GM18858 (cell line): ENCODE measurements at regions not wholly inside any gene's neighbourhood (a gene's known extent, or its start where the extent isn't known, plus 50 kb on each side); places are given as distances from the start of the nearest gene placed in this dataset.

ENCODE experiments used
- ATAC-seq: cut with Tn5 transposase; IDR thresholded peaks from one replicate; pipeline ENCODE4 v1.9.1; 2021; ENCODE audit not compliant: unreplicated experiment

DNA sequence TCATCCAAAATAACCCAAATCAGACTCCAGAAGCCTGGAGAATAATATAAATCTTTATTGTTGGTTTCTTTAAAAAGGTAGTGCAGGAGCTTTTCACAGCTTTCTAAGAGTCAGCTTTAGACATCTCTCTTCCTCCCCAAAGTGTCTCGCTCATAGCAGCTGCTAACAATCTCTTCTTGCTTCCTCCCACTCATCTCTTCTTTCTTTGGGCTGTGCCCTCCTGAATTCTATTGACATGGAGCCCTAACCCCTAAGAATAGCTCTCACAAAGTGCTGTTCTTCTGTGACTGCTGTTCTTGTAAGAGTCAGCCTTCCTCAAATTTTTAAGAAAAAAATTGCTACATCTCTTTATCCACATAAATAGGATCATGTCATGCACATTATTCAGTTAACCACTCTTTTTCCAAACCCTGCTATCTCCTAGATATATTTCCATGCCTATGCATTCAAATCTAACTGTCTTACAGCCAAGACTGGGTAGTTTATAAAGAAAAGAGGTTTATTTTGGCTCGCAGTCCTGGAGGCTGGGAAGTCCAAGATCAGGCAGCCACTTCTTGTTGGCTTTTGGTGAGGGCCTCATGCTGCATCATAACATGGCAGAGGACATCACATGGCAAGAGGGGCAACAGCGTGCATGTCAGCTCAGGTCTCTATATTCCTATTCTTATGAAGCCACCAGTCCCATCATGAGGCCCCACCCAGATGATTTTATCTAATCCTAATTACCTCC, 301.0 kb upstream of the POU3F1 start:
- no peak for ATAC-seq

DNA sequence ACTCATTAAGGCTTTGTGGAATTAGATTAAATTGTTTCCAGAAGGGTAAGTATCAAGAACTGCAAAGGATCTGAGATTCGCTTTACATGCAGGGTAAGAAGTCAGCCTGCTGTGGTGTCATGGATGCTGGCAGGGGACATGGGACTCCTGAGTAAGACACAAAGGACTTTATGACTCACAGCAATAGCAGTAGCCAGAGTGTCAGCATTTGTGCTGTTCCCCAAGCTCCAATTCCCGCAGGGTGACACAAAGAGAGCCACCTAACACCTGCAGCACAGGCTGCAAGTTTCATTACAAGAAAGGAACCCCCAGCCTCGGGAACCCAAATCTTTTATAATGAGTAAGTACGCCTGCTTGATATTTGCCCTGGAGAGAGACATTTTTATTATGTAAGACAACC, 298.1 kb upstream of the POU3F1 start:
- ATAC-seq, result no peak

DNA sequence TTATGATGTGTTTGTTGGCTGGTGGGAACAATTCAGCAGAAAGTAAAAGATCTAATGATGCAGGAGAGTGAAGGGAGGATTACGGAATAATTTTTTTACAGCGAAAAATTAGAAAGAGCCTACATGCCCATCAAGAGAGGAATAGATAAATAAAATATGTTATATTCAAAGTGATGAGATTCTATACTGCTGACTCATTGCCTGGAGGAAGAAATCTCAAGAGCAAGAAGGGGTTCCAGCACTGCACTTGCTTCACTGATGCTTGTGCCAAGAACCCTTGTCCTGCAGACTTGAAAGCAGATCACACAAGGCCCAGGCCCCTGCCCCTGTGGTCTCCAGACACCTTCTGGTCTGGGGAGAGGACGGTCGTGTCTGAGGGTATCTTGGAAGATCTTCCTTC, 295.1 kb upstream of the POU3F1 start:
- no peak for ATAC-seq

DNA sequence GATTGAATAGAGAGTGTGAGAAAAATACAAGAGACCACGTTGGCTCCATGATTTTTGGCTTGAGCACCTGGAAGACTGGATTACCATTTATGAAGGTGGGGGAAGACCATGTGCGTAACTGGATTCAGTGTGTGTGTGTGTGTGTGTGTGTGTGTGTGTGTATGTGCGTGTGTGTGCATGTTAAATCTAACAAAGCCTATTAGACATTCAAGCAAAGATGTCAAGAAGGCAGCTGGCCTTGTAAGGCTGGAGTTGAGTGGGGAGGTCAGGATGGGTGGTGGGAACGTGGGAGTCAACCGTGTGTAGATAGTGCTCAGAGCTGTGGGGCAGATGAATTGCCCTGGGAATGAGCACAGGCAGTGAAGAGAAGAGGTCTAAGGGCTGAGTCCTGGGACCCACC, 293.8 kb upstream of the POU3F1 start:
- no peak for ATAC-seq

DNA sequence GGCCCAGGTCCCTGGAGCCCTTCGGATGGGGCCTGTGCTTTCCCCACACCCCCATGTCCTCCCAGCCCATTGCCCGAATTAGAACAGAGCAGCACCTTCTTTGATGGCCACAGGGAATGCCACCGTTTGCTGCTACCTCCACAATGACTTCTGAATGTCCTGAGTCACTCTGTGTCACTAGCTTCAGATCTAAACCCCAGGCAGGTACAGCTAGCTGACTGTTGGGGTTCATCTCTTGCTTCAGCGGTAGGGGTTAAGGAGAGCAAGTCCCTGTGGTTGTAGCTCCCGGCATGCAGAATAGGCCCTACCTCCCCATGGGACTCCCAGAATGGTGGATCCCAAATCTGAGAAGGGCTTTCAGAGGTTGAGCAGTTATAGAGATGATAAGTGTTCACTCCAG, 291.1 kb upstream of the POU3F1 start:
- ATAC-seq, result no peak

DNA sequence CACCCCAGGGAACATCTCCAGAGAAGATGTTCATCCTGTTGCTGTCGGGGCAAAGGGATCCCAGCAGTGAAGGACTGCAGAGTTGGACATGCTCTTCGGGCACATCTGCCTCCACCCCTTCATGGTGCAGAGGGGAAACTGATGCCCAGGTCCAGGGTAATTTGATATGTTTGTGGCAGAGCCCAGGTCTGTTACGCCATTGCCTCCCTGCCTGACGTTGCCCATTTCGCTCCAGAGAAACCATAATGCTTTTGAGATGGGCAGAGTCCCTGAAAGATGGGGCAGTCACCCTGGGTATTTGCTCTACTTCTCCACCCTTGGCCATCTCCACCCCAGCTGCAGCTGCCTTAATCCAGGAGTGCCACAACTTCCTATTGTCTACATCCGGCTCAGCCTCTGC, 290.4 kb upstream of the POU3F1 start:
- ATAC-seq, result no peak

DNA sequence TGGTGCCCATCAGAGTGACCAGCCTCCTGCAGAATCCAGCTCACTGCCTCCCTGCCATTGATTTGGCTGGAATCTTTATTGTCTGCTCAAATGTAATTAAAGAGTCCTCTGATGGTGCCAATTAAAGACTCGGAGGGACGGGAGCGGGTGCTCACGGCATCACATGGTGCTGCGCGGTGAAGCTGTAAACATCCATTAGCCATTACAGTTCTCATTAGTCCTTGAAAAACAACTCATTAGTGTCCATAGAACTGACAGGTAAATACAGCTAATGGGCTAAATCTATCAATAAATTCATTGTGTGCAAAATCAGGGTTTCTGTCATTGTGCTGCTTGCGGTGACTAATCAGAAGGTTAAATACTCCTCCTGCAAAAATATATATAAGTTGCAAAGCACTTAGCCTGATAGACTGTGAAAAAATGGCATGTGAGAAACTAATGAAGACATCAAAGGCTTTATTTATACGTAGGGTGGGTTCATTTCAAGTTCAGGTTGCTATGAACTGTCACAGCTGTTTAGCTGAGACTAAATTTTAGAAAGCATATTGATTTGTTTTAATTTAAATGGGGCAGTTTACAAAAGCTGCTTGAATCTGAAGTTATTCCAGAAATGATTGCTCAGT, 289.8 kb upstream of the POU3F1 start:
- ATAC-seq, result no peak

DNA sequence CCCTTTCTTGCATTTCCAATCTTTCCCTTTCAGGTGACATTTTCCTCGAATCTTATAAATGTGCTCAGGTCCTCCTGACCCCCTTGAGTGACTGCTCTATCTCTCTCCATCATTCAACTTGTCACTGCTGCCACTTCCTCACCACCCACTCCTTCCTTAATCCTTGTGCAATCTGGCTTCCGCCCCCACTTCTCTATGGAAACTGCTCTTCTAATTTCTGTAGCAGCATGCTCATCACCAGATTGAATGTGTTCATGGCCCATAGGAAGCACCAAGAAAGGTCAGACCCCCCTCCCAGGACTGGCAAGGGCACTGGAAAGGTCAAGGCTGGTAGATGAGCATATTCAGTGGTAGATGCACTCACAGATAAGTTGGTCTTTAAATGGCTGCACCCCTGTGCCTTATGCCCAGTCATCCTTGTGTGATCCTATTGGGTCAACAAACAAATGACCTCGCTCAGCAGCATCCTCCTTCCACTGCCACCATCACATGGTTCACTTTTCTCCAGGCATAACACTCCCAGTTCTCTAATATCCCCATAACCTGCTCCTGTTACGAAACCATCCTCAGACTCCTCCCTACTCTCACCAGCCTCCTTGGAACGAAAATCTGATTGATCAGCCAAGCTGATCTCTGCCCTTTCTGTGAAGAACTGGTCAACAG, 288.5 kb upstream of the POU3F1 start:
- ATAC-seq, result no peak

DNA sequence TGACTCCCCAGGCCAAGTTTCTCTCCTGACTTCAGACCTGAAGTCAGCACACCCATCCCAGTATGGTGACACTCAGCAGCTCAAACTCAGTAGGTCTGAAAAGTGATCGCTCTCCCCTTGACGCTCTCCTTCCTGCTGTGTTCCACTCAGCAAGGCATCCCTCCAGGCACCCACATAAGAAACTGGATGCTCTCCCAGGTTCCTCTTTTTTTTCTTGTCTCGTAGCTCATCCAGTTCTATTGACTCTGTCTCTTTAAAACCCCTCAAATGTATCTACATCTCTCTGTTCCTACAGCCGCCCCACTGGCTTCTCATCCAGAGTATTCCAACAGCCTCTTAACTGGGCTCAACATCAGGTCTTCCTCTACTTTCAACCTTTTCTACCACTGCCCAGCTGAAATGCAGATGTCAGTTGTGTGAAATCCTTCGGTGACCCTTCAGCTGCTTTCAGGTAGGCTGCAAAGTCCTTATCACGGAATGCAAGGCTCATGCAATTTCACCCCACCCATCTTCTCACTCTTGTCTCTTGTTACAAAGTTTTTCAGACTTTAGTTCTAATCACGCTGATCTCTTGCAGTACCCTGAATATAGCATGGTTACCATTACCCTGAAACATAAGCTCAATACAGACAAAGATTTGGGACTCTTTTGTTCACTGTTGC, 286.2 kb upstream of the POU3F1 start:
- no peak for ATAC-seq

DNA sequence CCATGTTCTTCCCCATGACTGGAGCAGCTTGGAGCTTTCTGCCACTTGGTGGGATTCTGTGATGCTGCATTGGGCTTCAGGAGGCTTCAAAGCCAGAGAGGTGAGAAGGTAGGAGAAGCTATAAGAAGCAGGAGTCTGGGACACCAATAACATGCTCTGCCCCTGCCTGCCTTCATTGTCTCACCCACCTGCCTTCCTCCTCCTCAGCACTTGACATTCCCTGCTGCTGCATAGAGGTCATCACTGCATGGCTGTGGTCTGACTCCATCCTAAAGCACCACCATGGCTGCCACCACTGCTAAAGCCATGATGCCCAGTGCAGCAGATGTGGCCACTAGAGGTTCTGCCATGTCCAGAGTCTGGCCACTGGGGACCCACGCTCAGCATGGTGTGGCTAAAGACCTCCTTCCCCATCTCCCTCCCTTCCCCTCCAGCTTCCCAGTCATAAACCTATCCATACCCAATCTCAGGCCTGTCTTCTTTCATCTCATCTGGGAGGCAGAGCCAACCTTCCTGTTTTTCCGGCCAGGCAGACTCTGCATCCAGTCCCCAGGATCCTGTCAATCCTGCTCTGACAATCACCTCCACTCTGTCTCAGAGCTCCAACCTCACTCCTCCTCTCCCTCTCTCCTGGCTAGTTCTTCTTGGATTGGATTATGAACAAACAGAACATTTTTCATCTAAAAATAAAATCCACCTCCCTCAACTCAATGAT, 285.1 kb upstream of the POU3F1 start:
- no peak for ATAC-seq

DNA sequence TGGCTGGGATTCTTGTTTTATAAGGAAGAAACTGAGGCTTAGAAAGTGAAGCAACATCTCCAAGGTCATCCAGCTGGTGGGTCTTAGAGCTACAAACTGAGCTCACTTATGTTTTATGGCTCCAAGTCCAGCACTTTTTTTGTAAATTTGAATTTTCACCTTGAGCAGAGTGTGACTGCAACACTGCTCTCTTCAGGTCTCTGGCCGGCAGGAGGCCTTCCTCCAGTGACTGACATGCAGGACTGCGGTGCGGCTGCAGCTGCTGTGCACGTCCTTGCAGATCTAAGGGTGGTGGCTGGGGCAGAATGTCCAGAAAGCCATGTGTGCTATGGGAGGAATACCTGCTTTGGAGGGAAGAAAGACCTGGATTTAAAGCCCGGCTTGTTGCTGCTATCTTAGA, 284.2 kb upstream of the POU3F1 start:
- no peak for ATAC-seq

DNA sequence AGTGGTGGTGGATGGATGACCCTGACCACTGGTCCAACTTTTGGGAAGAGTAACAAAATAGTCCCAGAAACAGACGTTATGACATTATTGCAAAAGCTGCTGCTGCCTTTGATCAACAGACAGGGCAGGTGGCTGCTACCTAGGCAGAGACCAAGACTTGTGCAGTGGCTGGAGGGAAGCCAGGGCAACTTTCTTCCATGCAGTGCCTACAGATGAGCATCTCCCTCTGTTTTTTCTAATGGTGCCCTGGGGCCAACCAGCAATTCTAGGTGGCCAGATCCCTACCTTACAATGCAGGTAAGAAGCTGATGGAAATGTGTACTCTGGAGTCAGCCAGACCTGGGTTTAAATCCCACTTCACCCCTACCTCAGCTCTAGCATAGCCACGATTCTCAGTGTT, 283.1 kb upstream of the POU3F1 start:
- no peak for ATAC-seq

DNA sequence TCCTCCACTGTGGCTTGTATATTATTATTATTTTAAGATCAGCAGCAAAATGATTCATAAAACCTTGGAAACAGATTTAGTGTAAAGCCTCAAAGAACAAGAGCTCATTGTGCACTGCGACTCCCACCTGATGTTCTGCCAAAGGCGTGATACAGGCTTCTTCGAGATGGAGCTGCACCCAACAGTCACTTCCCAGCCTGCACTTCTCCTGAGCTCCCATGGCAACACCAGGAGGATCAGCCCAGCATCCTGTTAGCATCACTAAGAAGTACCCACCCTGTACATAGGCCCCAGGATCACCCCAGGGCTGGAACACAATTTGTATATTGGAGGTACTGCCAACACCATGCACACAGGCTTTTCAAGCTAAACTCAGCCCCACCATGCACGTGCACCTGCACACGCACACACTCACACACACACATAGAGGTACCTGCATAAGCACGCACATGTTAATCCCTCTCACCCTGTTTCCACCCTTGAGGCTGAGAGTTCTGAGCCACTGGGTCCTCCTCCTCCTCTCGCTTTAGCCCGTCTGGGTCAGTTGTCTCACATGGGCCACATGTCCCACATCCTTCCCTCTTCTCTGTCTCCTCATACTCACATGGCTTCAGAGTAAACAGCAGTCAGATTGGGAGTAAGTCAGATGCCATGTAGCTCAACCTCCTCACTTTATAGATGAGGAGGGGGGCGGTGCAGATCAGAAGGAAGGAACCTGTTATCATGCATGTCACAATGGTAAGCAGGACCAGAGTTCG, 281.9 kb upstream of the POU3F1 start:
- ATAC-seq, result no peak

DNA sequence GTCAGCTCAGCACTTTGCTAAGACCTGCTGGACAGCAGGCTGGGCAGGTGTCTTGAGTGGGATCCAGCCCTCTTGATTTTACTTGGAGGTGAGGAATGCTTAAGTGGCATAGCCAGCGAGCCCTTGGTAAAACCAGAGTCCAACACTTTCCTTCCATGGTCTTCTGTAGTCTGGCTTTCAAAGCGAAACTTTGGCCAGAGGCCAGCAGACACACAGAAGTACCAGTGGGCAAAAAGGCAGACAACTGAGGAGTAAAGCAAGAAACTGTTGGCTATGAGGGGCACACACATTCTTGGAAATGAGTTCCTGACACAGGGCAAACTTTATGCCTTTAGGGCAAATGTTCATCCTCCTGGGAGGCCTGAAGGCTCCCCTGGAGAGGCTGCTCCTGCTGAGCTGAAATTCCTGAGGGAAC, 281.0 kb upstream of the POU3F1 start:
- no peak for ATAC-seq

DNA sequence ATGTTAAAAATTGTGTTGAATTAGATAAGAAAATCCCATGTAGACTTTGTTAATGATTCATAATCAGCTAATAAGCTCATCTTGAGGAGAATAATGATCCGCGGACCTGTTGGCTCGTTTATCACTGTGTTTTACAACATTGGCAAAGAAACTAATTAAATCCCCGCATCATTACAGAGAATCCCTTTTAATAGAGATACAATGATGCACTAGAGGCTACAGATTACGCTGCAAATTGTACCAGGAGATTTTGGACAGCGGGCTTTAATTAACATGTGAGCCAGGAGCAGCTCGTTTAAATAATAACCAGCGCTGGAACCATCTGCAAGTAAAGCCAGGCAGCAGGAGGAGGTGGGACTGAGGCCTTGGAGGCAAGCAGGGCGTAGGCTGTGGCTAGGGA, 280.3 kb upstream of the POU3F1 start:
- ATAC-seq, result no peak

DNA sequence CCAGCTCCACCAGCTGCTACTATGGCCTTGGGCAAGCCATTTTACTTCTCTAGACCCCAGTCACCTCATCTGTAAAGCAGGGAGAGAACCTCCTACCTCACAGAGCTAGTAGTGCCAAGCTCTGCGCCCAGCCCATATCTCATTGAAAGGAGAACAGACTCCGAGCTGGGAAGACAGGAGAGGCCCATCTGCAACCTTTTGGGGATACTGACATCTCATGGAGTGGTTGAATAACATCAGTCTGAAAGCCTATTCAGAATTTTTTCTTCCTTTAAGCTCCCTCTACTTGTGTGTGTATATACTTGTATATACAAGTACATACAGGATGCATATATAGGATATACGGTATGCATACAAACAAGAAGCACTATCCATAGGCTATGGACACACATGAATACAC, 279.5 kb upstream of the POU3F1 start:
- no peak for ATAC-seq

DNA sequence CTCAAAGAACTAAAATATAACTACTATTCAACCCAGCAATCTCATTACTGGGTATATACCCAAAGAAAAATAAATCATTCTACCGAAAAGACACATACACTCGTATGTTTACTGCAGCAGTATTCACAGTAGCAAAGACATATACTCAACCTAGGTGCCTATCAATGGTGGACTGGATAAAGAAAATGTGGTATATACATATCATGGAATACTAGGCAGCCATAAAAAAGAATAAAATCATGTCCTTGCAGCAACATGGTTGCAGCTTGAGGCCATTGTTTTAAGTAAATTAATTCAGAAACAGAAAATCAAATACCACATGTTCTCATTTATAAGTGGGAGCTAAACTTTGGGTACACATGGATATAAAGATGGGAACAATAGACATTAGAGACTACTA, 266.2 kb upstream of the POU3F1 start:
- ATAC-seq, result no peak

DNA sequence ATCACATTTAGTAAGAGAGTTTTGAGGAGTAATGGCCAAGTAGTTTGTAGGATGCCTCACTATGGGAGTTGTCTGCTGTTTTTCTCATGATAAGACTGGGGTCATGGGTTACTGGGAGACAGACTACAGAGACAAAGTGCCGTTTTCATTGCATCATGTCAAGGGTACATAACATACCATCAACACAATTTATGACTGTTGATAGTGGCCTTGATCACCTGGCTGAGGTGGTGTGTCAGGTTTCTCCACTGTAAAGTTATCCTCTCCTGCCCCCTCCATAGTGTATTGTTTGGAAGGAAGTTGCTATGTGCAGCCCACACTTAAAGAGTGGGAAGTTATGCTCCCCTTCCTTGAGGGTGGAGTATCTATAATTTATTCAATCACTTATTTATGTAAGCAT, 263.5 kb upstream of the POU3F1 start:
- ATAC-seq, result no peak

DNA sequence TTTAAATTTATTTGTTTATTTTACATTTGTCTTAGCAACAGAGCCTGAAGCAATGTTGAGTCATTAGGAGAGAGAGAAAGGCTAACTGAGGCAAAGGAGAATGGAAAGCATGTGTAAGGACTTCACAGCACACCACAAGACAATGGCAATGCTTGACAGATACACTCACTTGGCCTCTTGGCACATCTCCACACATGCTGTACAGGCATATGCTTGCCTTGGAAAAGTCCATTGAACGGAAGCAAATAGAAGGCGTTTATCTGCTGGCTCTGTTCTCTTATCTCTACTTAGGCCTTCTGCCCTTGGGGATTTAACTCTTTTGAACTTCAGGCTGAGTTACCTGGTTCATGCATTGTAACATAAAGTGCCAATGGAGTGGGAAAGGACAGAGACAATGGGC, 262.2 kb upstream of the POU3F1 start:
- no peak for ATAC-seq

DNA sequence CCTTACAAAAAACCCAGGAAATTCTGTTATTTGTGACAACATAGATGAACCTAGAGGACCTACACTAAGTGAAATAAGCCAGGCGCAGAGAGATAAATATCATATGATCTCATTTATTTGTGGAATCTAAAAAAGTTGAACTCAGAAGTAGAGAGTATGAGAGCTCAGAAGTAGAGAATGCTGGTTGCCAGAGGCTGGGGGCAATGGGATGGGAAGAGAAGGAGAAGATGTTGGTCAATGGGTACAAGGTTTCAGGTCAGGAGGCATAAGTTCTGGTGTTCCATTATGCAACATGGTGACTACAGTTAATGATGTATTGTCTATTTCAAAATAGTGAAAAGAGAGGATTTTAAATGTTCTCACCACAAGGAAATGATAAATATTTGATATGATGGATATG, 259.1 kb upstream of the POU3F1 start:
- ATAC-seq, result no peak

DNA sequence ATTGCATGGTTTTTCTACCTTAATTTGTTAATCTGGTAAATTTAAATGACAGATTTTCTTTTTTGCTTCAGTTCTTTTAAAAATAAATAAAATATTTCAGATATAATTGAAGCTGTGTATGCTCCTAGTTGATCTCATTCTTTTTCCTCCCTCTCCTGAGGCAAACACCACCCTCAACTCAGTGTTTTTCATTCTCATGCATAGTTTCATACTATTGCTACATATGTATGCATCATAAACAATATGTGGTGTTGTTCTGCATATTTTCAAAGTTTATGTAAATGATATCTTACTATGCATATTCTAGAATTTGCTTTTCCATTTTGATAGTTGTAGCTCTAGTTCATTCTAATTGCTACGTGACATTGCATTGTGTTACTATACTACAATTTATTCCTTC, 257.2 kb upstream of the POU3F1 start:
- ATAC-seq, result no peak
